PFSK-1 (cell line): ENCODE measurements at regions not wholly inside any gene's neighbourhood (a gene's known extent, or its start where the extent isn't known, plus 50 kb on each side); places are given as distances from the start of the nearest gene placed in this dataset.

ENCODE experiments used
- POLR2AphosphoS5 ChIP-seq: IDR thresholded peaks from 2 replicates; pipeline ENCODE4 v1.6.1; 2012; ENCODE audit warnings: low read depth, mild to moderate bottlenecking, control low read depth, low read length, moderate library complexity
- REST ChIP-seq, 2 experiments: IDR thresholded peaks; 2 replicates each; pipeline versions ENCODE4 v1.6.1 to v1.8.0; 2011 to 2012; ENCODE audit warnings: low read depth in 2 of 2, low read length in 2 of 2, control low read depth in 1 of 2, inconsistent platforms in 1 of 2, mild to moderate bottlenecking in 1 of 2, moderate library complexity in 1 of 2; ENCODE audit not compliant: insufficient read depth in 1 of 2

GRCh38 chr7:41331194-41331593 is 371.7 kb downstream of the INHBA start:
- TF ChIP-seq REST (IDR thresholded peaks at IDR 0.05; ENCODE audit: insufficient read depth in 1 of 2, low read depth in 2 of 2, low read length in 2 of 2) (no peak), POLR2AphosphoS5 (no peak)
